ENCODE measurements at regions not wholly inside any gene's neighbourhood (a gene's known extent, or its start where the extent isn't known, plus 50 kb on each side); places are given as distances from the start of the nearest gene placed in this dataset.

DNA sequence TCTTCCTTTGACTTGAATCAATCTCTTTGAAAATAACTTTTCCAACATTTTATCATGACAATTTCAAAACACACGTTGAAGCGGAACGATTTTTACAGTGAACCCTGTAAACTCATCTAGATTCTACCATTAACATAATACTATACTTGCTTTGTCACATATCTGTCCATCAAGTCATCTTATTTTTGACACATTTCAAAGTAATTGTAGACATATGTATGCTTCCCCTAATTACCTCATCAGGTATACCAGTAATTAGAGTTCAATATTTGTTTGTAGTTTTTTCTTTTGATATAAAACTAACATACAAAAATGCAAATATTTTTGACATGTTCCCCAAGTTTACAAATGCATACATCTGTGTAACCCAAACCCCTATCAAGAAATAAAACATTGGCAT is 140.4 kb downstream of the DACT1 start:
- TF ChIP-seq, protein P1, sequence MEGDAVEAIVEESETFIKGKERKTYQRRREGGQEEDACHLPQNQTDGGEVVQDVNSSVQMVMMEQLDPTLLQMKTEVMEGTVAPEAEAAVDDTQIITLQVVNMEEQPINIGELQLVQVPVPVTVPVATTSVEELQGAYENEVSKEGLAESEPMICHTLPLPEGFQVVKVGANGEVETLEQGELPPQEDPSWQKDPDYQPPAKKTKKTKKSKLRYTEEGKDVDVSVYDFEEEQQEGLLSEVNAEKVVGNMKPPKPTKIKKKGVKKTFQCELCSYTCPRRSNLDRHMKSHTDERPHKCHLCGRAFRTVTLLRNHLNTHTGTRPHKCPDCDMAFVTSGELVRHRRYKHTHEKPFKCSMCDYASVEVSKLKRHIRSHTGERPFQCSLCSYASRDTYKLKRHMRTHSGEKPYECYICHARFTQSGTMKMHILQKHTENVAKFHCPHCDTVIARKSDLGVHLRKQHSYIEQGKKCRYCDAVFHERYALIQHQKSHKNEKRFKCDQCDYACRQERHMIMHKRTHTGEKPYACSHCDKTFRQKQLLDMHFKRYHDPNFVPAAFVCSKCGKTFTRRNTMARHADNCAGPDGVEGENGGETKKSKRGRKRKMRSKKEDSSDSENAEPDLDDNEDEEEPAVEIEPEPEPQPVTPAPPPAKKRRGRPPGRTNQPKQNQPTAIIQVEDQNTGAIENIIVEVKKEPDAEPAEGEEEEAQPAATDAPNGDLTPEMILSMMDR (IDR thresholded peaks at IDR 0.05), result no peak
- TF ChIP-seq POLR2A (IDR thresholded peaks at IDR 0.05), result no peak
- H3K9me3 ChIP-seq (replicated peaks in 1 of 3), result no peaks in the 10 kb centered on the region
- no peak for DNase-seq
- no peak overlapping the region for H3K4me3 ChIP-seq
- no peaks in the 10 kb centered on the region for H3K27me3 ChIP-seq
- no peak overlapping the region for H3K27ac ChIP-seq
- H3K36me3 ChIP-seq (replicated peaks in 1 of 2), result no peaks in the 10 kb centered on the region
- WGBS, 4 donors, result 83 to 90% (median 87%) methylated on average over 3 of the region's 3 CpGs
- intact Hi-C loops (cut with DNase I), result no loop called here
- H3K4me1 ChIP-seq (replicated peaks in 1 of 2), result no peaks in the 10 kb centered on the region

DNA sequence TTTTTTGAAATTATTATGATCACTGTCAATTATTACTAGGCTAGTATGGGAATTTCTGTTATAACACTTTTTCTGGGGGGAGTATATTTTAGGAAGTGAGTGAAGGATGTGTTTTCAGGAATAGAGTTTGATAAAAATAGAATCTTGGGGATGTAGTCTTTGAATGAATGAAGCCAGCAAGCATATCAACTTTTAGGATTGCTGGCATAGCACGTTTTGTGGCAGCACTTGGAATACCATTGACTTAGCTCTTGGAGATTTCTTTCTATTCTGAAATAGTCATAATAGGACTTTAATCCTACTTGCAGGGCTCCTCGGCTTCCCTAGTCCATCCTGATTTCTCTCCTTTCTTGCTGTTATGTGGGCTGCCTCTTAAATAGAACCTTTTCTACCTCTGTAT is 141.6 kb downstream of the DACT1 start:
- no peaks in the 10 kb centered on the region for H3K36me3 ChIP-seq (replicated peaks in 1 of 2)
- no peak overlapping the region for H3K27ac ChIP-seq
- 63 to 82% (median 74%) methylated on average over 2 of the region's 2 CpGs for WGBS, 4 donors
- DNase-seq, result no peak
- H3K4me3 ChIP-seq, result no peak overlapping the region
- no peaks in the 10 kb centered on the region for H3K4me1 ChIP-seq (replicated peaks in 1 of 2)
- H3K9me3 ChIP-seq (replicated peaks in 1 of 3), result no peaks in the 10 kb centered on the region
- no peaks in the 10 kb centered on the region for H3K27me3 ChIP-seq
- intact Hi-C loops (cut with DNase I), result no loop called here
- TF ChIP-seq, protein P1 (IDR thresholded peaks at IDR 0.05), result no peak

DNA sequence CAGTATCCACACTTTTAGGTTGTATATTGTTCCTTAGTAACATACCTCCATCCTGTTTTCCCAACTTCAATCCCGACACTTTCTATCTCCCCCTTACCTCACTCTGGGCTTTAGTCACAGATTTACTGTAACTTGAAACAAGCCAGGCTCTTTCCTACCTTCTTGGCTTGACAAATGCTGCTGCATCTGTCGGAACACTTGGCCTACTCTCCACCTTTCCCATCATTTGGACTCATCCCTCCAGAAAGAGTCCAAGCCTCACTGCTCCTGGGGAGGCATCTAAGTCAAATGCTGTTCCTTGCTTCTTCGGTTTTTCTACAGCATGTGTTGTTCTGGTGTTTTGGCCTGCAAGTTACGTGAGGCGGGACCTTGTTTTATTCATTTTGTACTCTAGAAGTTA is 142.4 kb downstream of the DACT1 start:
- H3K27me3 ChIP-seq, result no peaks in the 10 kb centered on the region
- no peak overlapping the region for H3K27ac ChIP-seq
- DNase-seq, result no peak
- TF ChIP-seq POLR2A (IDR thresholded peaks at IDR 0.05), result no peak
- TF ChIP-seq, protein P1 (IDR thresholded peaks at IDR 0.05), result no peak
- no peak overlapping the region for H3K4me3 ChIP-seq
- H3K36me3 ChIP-seq (replicated peaks in 1 of 2), result no peaks in the 10 kb centered on the region
- H3K9me3 ChIP-seq (replicated peaks in 1 of 3), result no peaks in the 10 kb centered on the region
- 73 to 86% (median 80%) methylated on average over 5 of the region's 5 CpGs for WGBS, 4 donors
- intact Hi-C loops (cut with DNase I), result no loop called here
- no peaks in the 10 kb centered on the region for H3K4me1 ChIP-seq (replicated peaks in 1 of 2)

DNA sequence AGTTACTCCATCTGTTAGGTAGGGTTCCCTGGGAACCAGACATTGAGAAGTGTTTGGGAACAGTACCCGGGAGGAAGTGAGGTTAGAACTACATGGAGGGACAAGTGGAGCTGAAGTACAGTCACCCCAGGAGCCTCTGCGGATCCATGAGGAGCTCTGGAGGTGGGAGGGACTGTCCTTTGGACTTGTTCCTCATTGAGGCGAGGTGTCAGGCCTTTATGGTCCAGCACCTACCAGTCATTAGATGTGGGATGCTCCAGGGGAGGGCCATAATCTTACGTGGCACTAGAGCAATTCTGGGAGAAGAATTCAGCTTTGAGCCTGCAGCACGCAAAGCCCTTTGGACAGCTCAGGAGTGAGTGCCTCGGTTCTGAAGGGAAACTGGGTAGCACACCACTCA is 142.8 kb downstream of the DACT1 start:
- no peak overlapping the region for H3K27ac ChIP-seq
- no peak for DNase-seq
- no peaks in the 10 kb centered on the region for H3K36me3 ChIP-seq (replicated peaks in 1 of 2)
- no peak for TF ChIP-seq POLR2A (IDR thresholded peaks at IDR 0.05)
- TF ChIP-seq, protein P1 (IDR thresholded peaks at IDR 0.05), result no peak
- no peaks in the 10 kb centered on the region for H3K4me1 ChIP-seq (replicated peaks in 1 of 2)
- H3K27me3 ChIP-seq, result no peaks in the 10 kb centered on the region
- 87 to 97% (median 91%) methylated on average over 2 to 6 of the region's 6 CpGs for WGBS, 4 donors
- H3K9me3 ChIP-seq (replicated peaks in 1 of 3), result no peaks in the 10 kb centered on the region
- intact Hi-C loops (cut with DNase I), result no loop called here
- H3K4me3 ChIP-seq, result no peak overlapping the region

Measured in adrenal gland (tissue), 9 donors.